ENCODE measurements at regions not wholly inside any gene's neighbourhood (a gene's known extent, or its start where the extent isn't known, plus 50 kb on each side); places are given as distances from the start of the nearest gene placed in this dataset.

GRCh38 chr12:13465635-13466034, 269.1 kb downstream of the EMP1 start:
- H3K4me1 ChIP-seq (ENCODE audit: control insufficient read depth in 1 of 2, extremely low read depth in 1 of 2, insufficient read depth in 2 of 2, low read length in 2 of 2) = no peaks in the 10 kb centered on the region
- 82% methylated on average over 5 of the region's 6 CpGs for WGBS (ENCODE audit: insufficient coverage)
- no peak overlapping the region for H3K4me3 ChIP-seq (ENCODE audit: control insufficient read depth in 1 of 2, extremely low read depth in 1 of 2, low read length in 1 of 2)
- CTCF ChIA-PET = no interaction called here
- H3K4me3 Mint-ChIP-seq = no peak overlapping the region
- ATAC-seq (replicated peaks in 1 of 4) = no peak
- H3K27ac Mint-ChIP-seq = no peak overlapping the region
- H3K4me1 Mint-ChIP-seq = no peaks in the 10 kb centered on the region
- no peak overlapping the region for H3K27ac ChIP-seq (ENCODE audit: low read length)
- DNase-seq = no peak
- H3K9me3 ChIP-seq = no peaks in the 10 kb centered on the region
- H3K36me3 ChIP-seq (ENCODE audit: control insufficient read depth in 2 of 2, extremely low read depth in 1 of 2, insufficient read depth in 1 of 2, low read length in 1 of 2) = no peaks in the 10 kb centered on the region
- no peaks in the 10 kb centered on the region for H3K36me3 Mint-ChIP-seq
- H3K27me3 ChIP-seq (replicated peaks in 1 of 2; ENCODE audit: control insufficient read depth in 2 of 2, extremely low read depth in 1 of 2, insufficient read depth in 2 of 2, low read length in 1 of 2) = no peaks in the 10 kb centered on the region
- H3K27me3 Mint-ChIP-seq = peaks cover 0 to 14% of the 10 kb centered on the region in 2 donors
- POLR2A ChIA-PET = no interaction called here
- no peaks in the 10 kb centered on the region for H3K9me3 Mint-ChIP-seq

- ChIA-PET POLR2A (no interaction called here), CTCF (no interaction called here)
- Mint-ChIP-seq H3K27ac (no peak overlapping the region), H3K36me3 (no peaks in the 10 kb centered on the region), H3K9me3 (no peaks in the 10 kb centered on the region), H3K27me3 (peaks cover 5 to 14% of the 10 kb centered on the region in 2 donors), H3K4me3 (no peak overlapping the region), H3K4me1 (no peaks in the 10 kb centered on the region)
- Histone ChIP-seq H3K27me3 (replicated peaks in 1 of 2; ENCODE audit: control insufficient read depth in 2 of 2, extremely low read depth in 1 of 2, insufficient read depth in 2 of 2, low read length in 1 of 2) (peaks cover 0 to 2% of the 10 kb centered on the region in 2 experiments), H3K9me3 (no peaks in the 10 kb centered on the region), H3K36me3 (ENCODE audit: control insufficient read depth in 2 of 2, extremely low read depth in 1 of 2, insufficient read depth in 1 of 2, low read length in 1 of 2) (no peaks in the 10 kb centered on the region), H3K4me3 (ENCODE audit: control insufficient read depth in 1 of 2, extremely low read depth in 1 of 2, low read length in 1 of 2) (no peak overlapping the region), H3K4me1 (ENCODE audit: control insufficient read depth in 1 of 2, extremely low read depth in 1 of 2, insufficient read depth in 2 of 2, low read length in 2 of 2) (no peaks in the 10 kb centered on the region), H3K27ac (ENCODE audit: low read length) (no peak overlapping the region)
- WGBS (ENCODE audit: insufficient coverage) = 33% methylated on average over 1 of the region's 2 CpGs
- DNase-seq (no peak), ATAC-seq (replicated peaks in 1 of 4) (no peak)
These were observed 266.7 kb downstream of the EMP1 start for GRCh38 chr12:13463189-13463588.

GRCh38 chr12:13462450-13462849, 265.9 kb downstream of the EMP1 start:
- ChIA-PET CTCF (no interaction called here), POLR2A (no interaction called here)
- WGBS (ENCODE audit: insufficient coverage) = no CpG with 5 or more reads among the region's 3 CpGs
- H3K27me3 ChIP-seq (replicated peaks in 1 of 2; ENCODE audit: control insufficient read depth in 2 of 2, extremely low read depth in 1 of 2, insufficient read depth in 2 of 2, low read length in 1 of 2) = peaks cover 0 to 2% of the 10 kb centered on the region in 2 experiments
- Mint-ChIP-seq H3K9me3 (no peaks in the 10 kb centered on the region), H3K27ac (no peak overlapping the region), H3K27me3 (peaks cover 5 to 8% of the 10 kb centered on the region in 2 donors), H3K36me3 (no peaks in the 10 kb centered on the region), H3K4me3 (no peak overlapping the region), H3K4me1 (no peaks in the 10 kb centered on the region)
- H3K36me3 ChIP-seq (ENCODE audit: control insufficient read depth in 2 of 2, extremely low read depth in 1 of 2, insufficient read depth in 1 of 2, low read length in 1 of 2) = no peaks in the 10 kb centered on the region
- no peaks in the 10 kb centered on the region for H3K4me1 ChIP-seq (ENCODE audit: control insufficient read depth in 1 of 2, extremely low read depth in 1 of 2, insufficient read depth in 2 of 2, low read length in 2 of 2)
- DNase-seq = no peak
- ATAC-seq (replicated peaks in 1 of 4) = no peak
- no peak overlapping the region for H3K4me3 ChIP-seq (ENCODE audit: control insufficient read depth in 1 of 2, extremely low read depth in 1 of 2, low read length in 1 of 2)
- no peaks in the 10 kb centered on the region for H3K9me3 ChIP-seq
- H3K27ac ChIP-seq (ENCODE audit: low read length) = no peak overlapping the region

GRCh38 chr12:13455778-13456144, 259.2 kb downstream of the EMP1 start:
- peaks cover 0 to 9% (median 0%) of the 10 kb centered on the region in 3 donors for H3K9me3 Mint-ChIP-seq
- WGBS (ENCODE audit: insufficient coverage) = 61% methylated on average over 4 of the region's 5 CpGs

GRCh38 chr12:13454991-13455777, 258.7 kb downstream of the EMP1 start:
- DNase-seq (no peak), ATAC-seq (replicated peaks in 1 of 4) (no peak)
- Histone ChIP-seq H3K4me1 (ENCODE audit: control insufficient read depth in 1 of 2, extremely low read depth in 1 of 2, insufficient read depth in 2 of 2, low read length in 2 of 2) (no peaks in the 10 kb centered on the region), H3K4me3 (ENCODE audit: control insufficient read depth in 1 of 2, extremely low read depth in 1 of 2, low read length in 1 of 2) (no peak overlapping the region), H3K27ac (ENCODE audit: low read length) (no peak overlapping the region), H3K9me3 (no peaks in the 10 kb centered on the region), H3K36me3 (ENCODE audit: control insufficient read depth in 2 of 2, extremely low read depth in 1 of 2, insufficient read depth in 1 of 2, low read length in 1 of 2) (no peaks in the 10 kb centered on the region), H3K27me3 (replicated peaks in 1 of 2; ENCODE audit: control insufficient read depth in 2 of 2, extremely low read depth in 1 of 2, insufficient read depth in 2 of 2, low read length in 1 of 2) (peaks cover 2 to 3% of the 10 kb centered on the region in 2 experiments)
- no peak overlapping the region for H3K27ac Mint-ChIP-seq
- H3K9me3 Mint-ChIP-seq = peaks cover 0 to 9% (median 0%) of the 10 kb centered on the region in 3 donors
- H3K36me3 Mint-ChIP-seq = no peaks in the 10 kb centered on the region
- ChIA-PET CTCF (no interaction called here), POLR2A (no interaction called here)
- no peak overlapping the region for H3K4me3 Mint-ChIP-seq
- no CpG with 5 or more reads among the region's 3 CpGs for WGBS (ENCODE audit: insufficient coverage)
- peaks cover 11 to 13% of the 10 kb centered on the region in 2 donors for H3K27me3 Mint-ChIP-seq
- H3K4me1 Mint-ChIP-seq = no peaks in the 10 kb centered on the region

More at GRCh38 chr12:13455778-13456144, 259.2 kb downstream of the EMP1 start:
- H3K4me1 Mint-ChIP-seq = no peaks in the 10 kb centered on the region
- no peaks in the 10 kb centered on the region for H3K36me3 ChIP-seq (ENCODE audit: control insufficient read depth in 2 of 2, extremely low read depth in 1 of 2, insufficient read depth in 1 of 2, low read length in 1 of 2)
- H3K9me3 ChIP-seq = no peaks in the 10 kb centered on the region
- H3K4me3 ChIP-seq (ENCODE audit: control insufficient read depth in 1 of 2, extremely low read depth in 1 of 2, low read length in 1 of 2) = no peak overlapping the region
- H3K27ac ChIP-seq (ENCODE audit: low read length) = no peak overlapping the region
- ChIA-PET POLR2A (no interaction called here), CTCF (no interaction called here)
- H3K4me1 ChIP-seq (ENCODE audit: control insufficient read depth in 1 of 2, extremely low read depth in 1 of 2, insufficient read depth in 2 of 2, low read length in 2 of 2) = no peaks in the 10 kb centered on the region
- no peak overlapping the region for H3K4me3 Mint-ChIP-seq
- DNase-seq = no peak
- peaks cover 10 to 12% of the 10 kb centered on the region in 2 donors for H3K27me3 Mint-ChIP-seq
- H3K27ac Mint-ChIP-seq = no peak overlapping the region
- no peaks in the 10 kb centered on the region for H3K36me3 Mint-ChIP-seq
- H3K27me3 ChIP-seq (replicated peaks in 1 of 2; ENCODE audit: control insufficient read depth in 2 of 2, extremely low read depth in 1 of 2, insufficient read depth in 2 of 2, low read length in 1 of 2) = peaks cover 0 to 2% of the 10 kb centered on the region in 2 experiments
- ATAC-seq (replicated peaks in 1 of 4) = no peak

- H3K4me3 Mint-ChIP-seq = no peak overlapping the region
- ChIA-PET POLR2A (no interaction called here), CTCF (no interaction called here)
- no peak for DNase-seq
- H3K9me3 Mint-ChIP-seq = peaks cover 0 to 9% (median 0%) of the 10 kb centered on the region in 3 donors
- H3K27ac Mint-ChIP-seq = no peak overlapping the region
- no peaks in the 10 kb centered on the region for H3K36me3 Mint-ChIP-seq
- Histone ChIP-seq H3K36me3 (ENCODE audit: control insufficient read depth in 2 of 2, extremely low read depth in 1 of 2, insufficient read depth in 1 of 2, low read length in 1 of 2) (no peaks in the 10 kb centered on the region), H3K27ac (ENCODE audit: low read length) (no peak overlapping the region), H3K4me1 (ENCODE audit: control insufficient read depth in 1 of 2, extremely low read depth in 1 of 2, insufficient read depth in 2 of 2, low read length in 2 of 2) (no peaks in the 10 kb centered on the region), H3K4me3 (ENCODE audit: control insufficient read depth in 1 of 2, extremely low read depth in 1 of 2, low read length in 1 of 2) (no peak overlapping the region), H3K9me3 (no peaks in the 10 kb centered on the region), H3K27me3 (replicated peaks in 1 of 2; ENCODE audit: control insufficient read depth in 2 of 2, extremely low read depth in 1 of 2, insufficient read depth in 2 of 2, low read length in 1 of 2) (peaks cover 0 to 3% of the 10 kb centered on the region in 2 experiments)
- H3K27me3 Mint-ChIP-seq = peaks cover 6 to 9% of the 10 kb centered on the region in 2 donors
- no peak for ATAC-seq (replicated peaks in 1 of 4)
- no CpG with 5 or more reads among the region's 4 CpGs for WGBS (ENCODE audit: insufficient coverage)
- H3K4me1 Mint-ChIP-seq = no peaks in the 10 kb centered on the region
These were observed 256.5 kb downstream of the EMP1 start for GRCh38 chr12:13452955-13453570.
